ENCODE measurements at regions not wholly inside any gene's neighbourhood (a gene's known extent, or its start where the extent isn't known, plus 50 kb on each side); places are given as distances from the start of the nearest gene placed in this dataset.

DNA sequence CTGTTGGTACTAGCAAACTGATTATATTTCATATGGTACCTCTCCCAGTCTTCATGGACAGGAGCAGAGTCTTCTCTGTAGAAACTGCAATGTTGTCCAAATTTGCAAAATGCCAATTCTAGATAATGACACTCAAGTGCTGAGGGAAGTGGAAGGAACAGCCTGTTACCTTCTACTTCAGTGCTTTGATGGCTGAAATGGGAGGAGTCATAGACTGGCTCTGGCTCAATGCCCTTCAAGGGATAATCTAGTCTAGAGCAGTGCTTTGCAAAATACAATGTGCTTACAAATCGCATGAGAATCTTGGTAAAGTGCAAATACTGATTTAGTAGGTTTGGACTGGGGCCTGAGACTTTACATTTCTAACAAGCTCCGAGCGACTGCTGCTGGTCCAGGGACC is 51.7 kb upstream of the ACP3 start:
- TF ChIP-seq, protein P1, sequence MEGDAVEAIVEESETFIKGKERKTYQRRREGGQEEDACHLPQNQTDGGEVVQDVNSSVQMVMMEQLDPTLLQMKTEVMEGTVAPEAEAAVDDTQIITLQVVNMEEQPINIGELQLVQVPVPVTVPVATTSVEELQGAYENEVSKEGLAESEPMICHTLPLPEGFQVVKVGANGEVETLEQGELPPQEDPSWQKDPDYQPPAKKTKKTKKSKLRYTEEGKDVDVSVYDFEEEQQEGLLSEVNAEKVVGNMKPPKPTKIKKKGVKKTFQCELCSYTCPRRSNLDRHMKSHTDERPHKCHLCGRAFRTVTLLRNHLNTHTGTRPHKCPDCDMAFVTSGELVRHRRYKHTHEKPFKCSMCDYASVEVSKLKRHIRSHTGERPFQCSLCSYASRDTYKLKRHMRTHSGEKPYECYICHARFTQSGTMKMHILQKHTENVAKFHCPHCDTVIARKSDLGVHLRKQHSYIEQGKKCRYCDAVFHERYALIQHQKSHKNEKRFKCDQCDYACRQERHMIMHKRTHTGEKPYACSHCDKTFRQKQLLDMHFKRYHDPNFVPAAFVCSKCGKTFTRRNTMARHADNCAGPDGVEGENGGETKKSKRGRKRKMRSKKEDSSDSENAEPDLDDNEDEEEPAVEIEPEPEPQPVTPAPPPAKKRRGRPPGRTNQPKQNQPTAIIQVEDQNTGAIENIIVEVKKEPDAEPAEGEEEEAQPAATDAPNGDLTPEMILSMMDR (IDR thresholded peaks at IDR 0.05; ENCODE audit: insufficient read depth in 1 of 2, low read depth in 1 of 2, low read length in 1 of 2, severe bottlenecking in 1 of 2, unreplicated experiment in 1 of 2), result no peak
- Mint-ChIP-seq H3K36me3 (ENCODE audit: insufficient read depth, unreplicated experiment) (no peaks in the 10 kb centered on the region), H3K4me3 (ENCODE audit: unreplicated experiment) (no peak overlapping the region), H3K27me3 (ENCODE audit: insufficient read depth, unreplicated experiment) (no peaks in the 10 kb centered on the region), H3K9me3 (ENCODE audit: unreplicated experiment) (peaks cover 16% of the 10 kb centered on the region), H3K4me1 (ENCODE audit: low read depth, unreplicated experiment) (peaks cover 7% of the 10 kb centered on the region), H3K27ac (ENCODE audit: unreplicated experiment) (no peak overlapping the region)
- Histone ChIP-seq H3K9me3 (no peaks in the 10 kb centered on the region), H3K4me3 (ENCODE audit: low read depth, low read length) (no peak overlapping the region), H3K36me3 (ENCODE audit: control insufficient read depth, insufficient read depth, low read length) (no peaks in the 10 kb centered on the region), H3K27me3 (replicated peaks; ENCODE audit: control insufficient read depth, insufficient read depth, low read length) (no peaks in the 10 kb centered on the region), H3K4me1 (no peaks in the 10 kb centered on the region)
- DNase-seq, result no peak
- intact Hi-C loops (cut with micrococcal nuclease; ENCODE audit: unreplicated experiment), result no loop called here
- POLR2A ChIA-PET, result no interaction called here
- CTCF ChIA-PET, result no interaction called here
- BruUV-seq (replicated peaks), result no TSS peak

DNA sequence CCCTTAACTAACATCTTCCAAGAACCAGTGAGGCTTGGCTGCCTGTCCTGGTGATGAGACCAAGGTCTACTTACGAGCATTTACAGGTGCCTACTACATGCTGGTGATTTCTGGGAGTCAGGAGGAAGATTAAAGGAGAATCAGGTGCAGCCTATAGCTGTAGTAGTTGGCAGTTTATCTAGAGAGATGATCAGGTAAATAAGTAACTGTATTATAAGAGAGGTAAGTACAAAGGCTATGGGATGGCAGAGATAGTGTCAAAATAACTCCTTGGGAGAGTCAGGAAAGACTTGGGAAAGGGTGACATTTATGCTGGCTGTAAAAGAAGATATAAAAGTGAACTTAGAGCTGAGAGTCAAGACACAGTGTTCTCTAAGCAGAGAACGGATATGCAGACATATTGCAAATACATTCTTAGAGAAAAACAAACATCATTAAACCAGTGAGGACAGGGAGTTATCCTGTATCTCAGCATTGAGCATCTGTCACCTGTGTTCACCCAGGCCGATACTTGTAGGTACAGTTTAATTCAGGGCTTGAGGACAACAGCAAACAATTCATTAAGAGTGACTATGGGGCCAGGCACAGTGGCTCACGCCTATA is 49.7 kb upstream of the ACP3 start:
- Mint-ChIP-seq H3K27ac (ENCODE audit: unreplicated experiment) (peak overlapping the region; percentile 44), H3K27me3 (ENCODE audit: insufficient read depth, unreplicated experiment) (no peaks in the 10 kb centered on the region), H3K36me3 (ENCODE audit: insufficient read depth, unreplicated experiment) (no peaks in the 10 kb centered on the region), H3K4me3 (ENCODE audit: unreplicated experiment) (no peak overlapping the region), H3K9me3 (ENCODE audit: unreplicated experiment) (peaks cover 16% of the 10 kb centered on the region), H3K4me1 (ENCODE audit: low read depth, unreplicated experiment) (peaks cover 7% of the 10 kb centered on the region)
- no peak for DNase-seq
- Histone ChIP-seq H3K36me3 (ENCODE audit: control insufficient read depth, insufficient read depth, low read length) (no peaks in the 10 kb centered on the region), H3K27me3 (replicated peaks; ENCODE audit: control insufficient read depth, insufficient read depth, low read length) (no peaks in the 10 kb centered on the region), H3K4me3 (ENCODE audit: low read depth, low read length) (no peak overlapping the region), H3K9me3 (no peaks in the 10 kb centered on the region), H3K4me1 (no peaks in the 10 kb centered on the region)
- TF ChIP-seq, protein P1 (IDR thresholded peaks at IDR 0.05; ENCODE audit: insufficient read depth in 1 of 2, low read depth in 1 of 2, low read length in 1 of 2, severe bottlenecking in 1 of 2, unreplicated experiment in 1 of 2), result no peak
- ChIA-PET POLR2A (no interaction called here), CTCF (interaction anchor here (1.1 kb wide), 1 partner anchor 10 kb away, joined by 3 read pairs; no protein-coding TSS in a partner anchor)
- intact Hi-C loops (cut with micrococcal nuclease; ENCODE audit: unreplicated experiment), result no loop called here
- BruUV-seq (replicated peaks), result no TSS peak
